ENCODE measurements at regions not wholly inside any gene's neighbourhood (a gene's known extent, or its start where the extent isn't known, plus 50 kb on each side); places are given as distances from the start of the nearest gene placed in this dataset.

- no peaks in the 10 kb centered on the region for H3K27me3 ChIP-seq (ENCODE audit: insufficient read depth, low read length)
- H3K36me3 Mint-ChIP-seq (ENCODE audit: insufficient read depth in 1 of 3, low read depth in 3 of 3), result no peaks in the 10 kb centered on the region
- no peak overlapping the region for H3K4ac ChIP-seq (ENCODE audit: low read depth, low read length)
- H4K20me1 ChIP-seq (ENCODE audit: control insufficient read depth, insufficient read depth, insufficient read length), result no peaks in the 10 kb centered on the region
- no peaks in the 10 kb centered on the region for H3K9me3 ChIP-seq (ENCODE audit: control insufficient read depth, low read depth, low read length)
- no peak overlapping the region for H2BK5ac ChIP-seq (ENCODE audit: insufficient read length, low read length)
- no peaks in the 10 kb centered on the region for H3K79me1 ChIP-seq (ENCODE audit: insufficient read depth, low read depth, low read length, poor library complexity, severe bottlenecking)
- WGBS (ENCODE audit: extremely low coverage, insufficient read length, low lambda C conversion rate), result no CpG with 5 or more reads among the region's 8 CpGs
- H4K5ac ChIP-seq (ENCODE audit: insufficient read length, low read depth, low read length), result no peak overlapping the region
- no peaks in the 10 kb centered on the region for H3K79me2 ChIP-seq (ENCODE audit: insufficient read depth, low read length)
- H3K9me3 Mint-ChIP-seq, result no peaks in the 10 kb centered on the region; a peak in 1 of 5 replicates
- no peak overlapping the region for H3T11ph ChIP-seq (ENCODE audit: low read length)
- no peak overlapping the region for H2AK5ac ChIP-seq (ENCODE audit: insufficient read length, low read length)
- no peak overlapping the region for H4K91ac ChIP-seq (ENCODE audit: insufficient read length, low read depth, low read length)
- H2BK12ac ChIP-seq (ENCODE audit: insufficient read length, low read depth, low read length), result no peak overlapping the region
- no peak for DNase-seq
- H3K23ac ChIP-seq (ENCODE audit: insufficient read length, low read depth, low read length), result no peak overlapping the region
- no peak overlapping the region for H3K27ac ChIP-seq (ENCODE audit: insufficient read length, low read depth, low read length)
- no peak overlapping the region for H3K4me3 Mint-ChIP-seq
- H3K9ac ChIP-seq (ENCODE audit: extremely low read depth, insufficient read length, low read length), result no peak overlapping the region
- no peak overlapping the region for H3K27ac Mint-ChIP-seq
- H3K56ac ChIP-seq (ENCODE audit: insufficient read length, low read depth, low read length), result no peak overlapping the region
- H4K8ac ChIP-seq (replicated peaks; ENCODE audit: insufficient read length, low read depth, low read length), result no peak overlapping the region
- TF ChIP-seq, protein P1, sequence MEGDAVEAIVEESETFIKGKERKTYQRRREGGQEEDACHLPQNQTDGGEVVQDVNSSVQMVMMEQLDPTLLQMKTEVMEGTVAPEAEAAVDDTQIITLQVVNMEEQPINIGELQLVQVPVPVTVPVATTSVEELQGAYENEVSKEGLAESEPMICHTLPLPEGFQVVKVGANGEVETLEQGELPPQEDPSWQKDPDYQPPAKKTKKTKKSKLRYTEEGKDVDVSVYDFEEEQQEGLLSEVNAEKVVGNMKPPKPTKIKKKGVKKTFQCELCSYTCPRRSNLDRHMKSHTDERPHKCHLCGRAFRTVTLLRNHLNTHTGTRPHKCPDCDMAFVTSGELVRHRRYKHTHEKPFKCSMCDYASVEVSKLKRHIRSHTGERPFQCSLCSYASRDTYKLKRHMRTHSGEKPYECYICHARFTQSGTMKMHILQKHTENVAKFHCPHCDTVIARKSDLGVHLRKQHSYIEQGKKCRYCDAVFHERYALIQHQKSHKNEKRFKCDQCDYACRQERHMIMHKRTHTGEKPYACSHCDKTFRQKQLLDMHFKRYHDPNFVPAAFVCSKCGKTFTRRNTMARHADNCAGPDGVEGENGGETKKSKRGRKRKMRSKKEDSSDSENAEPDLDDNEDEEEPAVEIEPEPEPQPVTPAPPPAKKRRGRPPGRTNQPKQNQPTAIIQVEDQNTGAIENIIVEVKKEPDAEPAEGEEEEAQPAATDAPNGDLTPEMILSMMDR (conservative IDR thresholded peaks at IDR 0.05), result no peak
- H3K14ac ChIP-seq (ENCODE audit: insufficient read depth, low read length), result no peak overlapping the region
- H2BK20ac ChIP-seq (ENCODE audit: low read depth, low read length, poor library complexity, severe bottlenecking), result no peak overlapping the region
- peaks cover 9% of the 10 kb centered on the region for H3K27me3 Mint-ChIP-seq (ENCODE audit: low read depth)
- no peak overlapping the region for H2BK120ac ChIP-seq (ENCODE audit: low read depth, low read length, poor library complexity, severe bottlenecking)
- H3K4me1 Mint-ChIP-seq, result peaks cover 5% of the 10 kb centered on the region in 2 experiments
- H3K23me2 ChIP-seq (ENCODE audit: insufficient read length, low read depth, low read length, poor library complexity, severe bottlenecking), result no peaks in the 10 kb centered on the region
- H3K18ac ChIP-seq (ENCODE audit: insufficient read length, low read depth, low read length), result no peak overlapping the region
- H3K4me1 ChIP-seq (ENCODE audit: insufficient read depth, low read length), result no peaks in the 10 kb centered on the region
- H3K4me2 ChIP-seq (ENCODE audit: insufficient read depth, insufficient read length, low read length), result no peak overlapping the region
- no peak overlapping the region for H2AFZ ChIP-seq (ENCODE audit: low read length)
- H2BK15ac ChIP-seq (ENCODE audit: low read depth, low read length), result no peak overlapping the region
Measured at GRCh38 chr10:71909399-71910083, 54.7 kb upstream of the CHST3 start.
